CD14-positive monocyte (primary cell): ENCODE measurements at regions not wholly inside any gene's neighbourhood (a gene's known extent, or its start where the extent isn't known, plus 50 kb on each side); places are given as distances from the start of the nearest gene placed in this dataset.

Experiments
- DNase-seq, 3 donors: peaks; one replicate each; pipeline ENCODE4 v3.0.0-alpha.2; 2011 to 2022
- H2AFZ ChIP-seq: 2 replicates; pipeline ENCODE4 v1.6.0; 2012; ENCODE audit warnings: mild to moderate bottlenecking, low read depth, low read length, inconsistent platforms; ENCODE audit not compliant: insufficient read depth, poor library complexity, severe bottlenecking
- H3K27ac ChIP-seq, 2 donors: 1 replicate in 1 of 2; 2 replicates in 1 of 2; pipeline ENCODE4 v1.5.1; 2012 to 2013; ENCODE audit warnings: low read length in 2 of 2, control low read depth in 1 of 2, inconsistent platforms in 1 of 2, low read depth in 1 of 2, mild to moderate bottlenecking in 1 of 2
- H3K27me3 ChIP-seq, 2 donors: one replicate each; pipeline versions ENCODE4 v1.6.0 to v1.6.1; 2011 to 2013; ENCODE audit warnings: low read length in 2 of 2; ENCODE audit not compliant: control insufficient read depth in 2 of 2, insufficient read depth in 2 of 2
- H3K36me3 ChIP-seq, 2 donors: replicated peaks in 1 of 2; 1 replicate in 1 of 2; 2 replicates in 1 of 2; pipeline versions ENCODE4 v1.5.1 to v1.6.1; 2012 to 2013; ENCODE audit warnings: low read length in 2 of 2, control low read depth in 1 of 2, inconsistent platforms in 1 of 2, mild to moderate bottlenecking in 1 of 2; ENCODE audit not compliant: insufficient read depth in 2 of 2, control insufficient read depth in 1 of 2
- H3K4me1 ChIP-seq, 2 donors: 1 replicate in 1 of 2; 2 replicates in 1 of 2; pipeline versions ENCODE4 v1.5.1 to v1.6.1; 2012 to 2013; ENCODE audit warnings: low read length in 2 of 2, control low read depth in 1 of 2, inconsistent platforms in 1 of 2, mild to moderate bottlenecking in 1 of 2, moderate library complexity in 1 of 2; ENCODE audit not compliant: insufficient read depth in 2 of 2, control insufficient read depth in 1 of 2
- H3K4me2 ChIP-seq: replicated peaks from 2 replicates; pipeline ENCODE3; 2012; ENCODE audit warnings: low read length, moderate library complexity, mild to moderate bottlenecking; ENCODE audit not compliant: poor library complexity, severe bottlenecking; ENCODE audit errors: extremely low read depth
- H3K4me3 ChIP-seq, 3 experiments: fragments of 200-600 bp in 1 of 3; sonication (generic) in 1 of 3; replicated peaks in 1 of 3; 1 replicate in 2 of 3; 2 replicates in 1 of 3; pipeline ENCODE4 v1.5.1; 2011 to 2013; ENCODE audit warnings: low read length in 3 of 3, mild to moderate bottlenecking in 3 of 3, control low read depth in 2 of 3, low read depth in 2 of 3, inconsistent platforms in 1 of 3, moderate library complexity in 1 of 3
- H3K79me2 ChIP-seq: 2 replicates; pipeline ENCODE4 v1.6.0; 2012; ENCODE audit warnings: mild to moderate bottlenecking, control low read depth, inconsistent platforms, low read length, moderate library complexity; ENCODE audit not compliant: insufficient read depth
- H3K9ac ChIP-seq: 2 replicates; pipeline ENCODE4 v1.6.0; 2017; ENCODE audit warnings: low read length, mild to moderate bottlenecking; ENCODE audit not compliant: insufficient read depth, poor library complexity, severe bottlenecking
- H3K9me3 ChIP-seq, 2 donors: replicated peaks in 1 of 2; 1 replicate in 1 of 2; 2 replicates in 1 of 2; pipeline versions ENCODE4 v1.5.1 to v1.6.1; 2012 to 2013; ENCODE audit warnings: low read length in 2 of 2, control low read depth in 1 of 2; ENCODE audit not compliant: control insufficient read depth in 1 of 2, insufficient read depth in 1 of 2
- H4K20me1 ChIP-seq: 2 replicates; pipeline ENCODE4 v1.6.0; 2012; ENCODE audit warnings: mild to moderate bottlenecking, low read length, control low read depth, moderate library complexity; ENCODE audit not compliant: insufficient read depth
- H3K27ac Mint-ChIP-seq, 7 donors: one replicate each; pipeline ENCODE4 v1.8.0; 2020; ENCODE audit warnings: mild to moderate bottlenecking in 7 of 7, mixed read lengths in 7 of 7, moderate library complexity in 6 of 7, inconsistent platforms in 2 of 7
- H3K27me3 Mint-ChIP-seq, 3 donors: one replicate each; pipeline ENCODE4 v1.8.0; 2021 to 2022; ENCODE audit warnings: low read depth in 3 of 3, mild to moderate bottlenecking in 3 of 3, mixed read lengths in 3 of 3, moderate library complexity in 3 of 3, inconsistent platforms in 1 of 3
- H3K36me3 Mint-ChIP-seq, 2 donors: one replicate each; pipeline ENCODE4 v1.8.0; 2020; ENCODE audit warnings: mixed read lengths in 2 of 2, inconsistent platforms in 1 of 2, mild to moderate bottlenecking in 1 of 2
- H3K4me1 Mint-ChIP-seq: one replicate; pipeline ENCODE4 v1.8.0; 2020; ENCODE audit warnings: mild to moderate bottlenecking, mixed read lengths
- H3K4me3 Mint-ChIP-seq, 2 donors: one replicate each; pipeline ENCODE4 v1.8.0; 2020; ENCODE audit warnings: mild to moderate bottlenecking in 2 of 2, mixed read lengths in 2 of 2, moderate library complexity in 1 of 2
- H3K9me3 Mint-ChIP-seq, 7 donors: one replicate each; pipeline ENCODE4 v1.8.0; 2020 to 2022; ENCODE audit warnings: mixed read lengths in 7 of 7, mild to moderate bottlenecking in 6 of 7, moderate library complexity in 6 of 7, inconsistent platforms in 2 of 7
- WGBS: methylation state at CpG from one replicate; pipeline ENCODE4 v1.1.5; 2013; ENCODE audit warnings: missing lambda C conversion rate; ENCODE audit not compliant: insufficient coverage; 5-methylcytosine and 5-hydroxymethylcytosine counted together
- intact Hi-C, 2 donors: fragments of 100-400 bp; cut with micrococcal nuclease; formaldehyde crosslinking; loops; one replicate each; pipeline versions ENCODE4 v1.15.0 to v1.15.1; 2023
- TF ChIP-seq, protein P1 (sequence below): fragments of 200-600 bp; IDR thresholded peaks from one replicate; pipeline ENCODE4 v1.8.0; 2022; ENCODE audit warnings: antibody characterized with exemption, mild to moderate bottlenecking

DNA sequence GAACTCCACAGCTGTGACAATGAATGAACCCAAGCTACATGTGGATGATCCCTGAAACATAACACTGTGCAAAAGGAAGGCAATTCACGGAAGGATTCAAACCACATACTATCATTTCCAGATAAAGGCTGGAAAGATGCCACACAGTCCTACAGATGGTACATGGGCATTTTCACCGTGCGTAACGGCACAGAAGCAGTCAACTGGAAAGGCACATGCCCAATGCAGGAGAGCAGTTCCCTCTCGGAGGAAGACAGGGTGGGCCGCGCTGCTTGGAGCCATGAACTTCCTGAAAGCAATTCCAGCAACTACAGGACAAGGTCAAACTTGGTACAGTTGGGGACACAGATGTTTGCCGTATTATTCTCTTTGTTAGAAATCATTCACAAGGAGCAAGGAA, 103.7 kb downstream of the SHANK2 start:
- Mint-ChIP-seq H3K36me3 (no peaks in the 10 kb centered on the region), H3K27ac (peak overlapping the region in 1 of 7 donors; percentile 61), H3K4me1 (no peaks in the 10 kb centered on the region), H3K27me3 (peaks cover 18 to 23% (median 19%) of the 10 kb centered on the region in 3 donors), H3K4me3 (no peak overlapping the region), H3K9me3 (peaks cover 0 to 15% (median 6%) of the 10 kb centered on the region in 7 donors)
- no peak overlapping the region for H3K27ac ChIP-seq
- peaks cover 0 to 6% of the 10 kb centered on the region in 2 donors for H3K27me3 ChIP-seq
- intact Hi-C loops: no loop called here
- no peak overlapping the region for H3K4me2 ChIP-seq
- TF ChIP-seq, protein P1, sequence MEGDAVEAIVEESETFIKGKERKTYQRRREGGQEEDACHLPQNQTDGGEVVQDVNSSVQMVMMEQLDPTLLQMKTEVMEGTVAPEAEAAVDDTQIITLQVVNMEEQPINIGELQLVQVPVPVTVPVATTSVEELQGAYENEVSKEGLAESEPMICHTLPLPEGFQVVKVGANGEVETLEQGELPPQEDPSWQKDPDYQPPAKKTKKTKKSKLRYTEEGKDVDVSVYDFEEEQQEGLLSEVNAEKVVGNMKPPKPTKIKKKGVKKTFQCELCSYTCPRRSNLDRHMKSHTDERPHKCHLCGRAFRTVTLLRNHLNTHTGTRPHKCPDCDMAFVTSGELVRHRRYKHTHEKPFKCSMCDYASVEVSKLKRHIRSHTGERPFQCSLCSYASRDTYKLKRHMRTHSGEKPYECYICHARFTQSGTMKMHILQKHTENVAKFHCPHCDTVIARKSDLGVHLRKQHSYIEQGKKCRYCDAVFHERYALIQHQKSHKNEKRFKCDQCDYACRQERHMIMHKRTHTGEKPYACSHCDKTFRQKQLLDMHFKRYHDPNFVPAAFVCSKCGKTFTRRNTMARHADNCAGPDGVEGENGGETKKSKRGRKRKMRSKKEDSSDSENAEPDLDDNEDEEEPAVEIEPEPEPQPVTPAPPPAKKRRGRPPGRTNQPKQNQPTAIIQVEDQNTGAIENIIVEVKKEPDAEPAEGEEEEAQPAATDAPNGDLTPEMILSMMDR: no peak
- no peak overlapping the region for H2AFZ ChIP-seq
- no peak overlapping the region for H3K9ac ChIP-seq
- no peak overlapping the region for H3K4me3 ChIP-seq
- no peaks in the 10 kb centered on the region for H4K20me1 ChIP-seq
- no peak for DNase-seq
- no peaks in the 10 kb centered on the region for H3K36me3 ChIP-seq
- 89% methylated on average over 6 of the region's 8 CpGs for WGBS
- no peaks in the 10 kb centered on the region for H3K79me2 ChIP-seq
- H3K4me1 ChIP-seq: no peaks in the 10 kb centered on the region
- H3K9me3 ChIP-seq: no peaks in the 10 kb centered on the region

DNA sequence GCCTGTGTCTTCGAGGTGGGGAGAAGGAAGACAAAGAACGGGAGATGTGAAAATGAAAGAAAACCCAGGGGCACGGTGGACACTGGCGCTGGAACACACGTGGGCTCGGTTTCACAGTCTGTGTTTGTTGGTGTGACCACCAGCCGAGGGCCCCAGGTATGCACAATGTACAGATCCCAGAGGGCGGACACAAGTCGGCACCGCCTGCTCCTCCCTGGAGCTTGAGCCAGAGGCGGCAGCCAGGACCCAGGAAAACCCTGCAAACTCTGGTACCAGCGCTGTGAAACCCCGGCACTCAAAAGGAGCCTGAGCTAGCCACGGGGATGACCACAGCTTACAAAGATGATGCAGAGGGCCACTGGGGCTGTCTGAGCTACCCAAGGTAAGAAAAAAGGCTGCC, 105.0 kb downstream of the SHANK2 start:
- 90% methylated on average over 14 of the region's 14 CpGs for WGBS
- no peak overlapping the region for H3K27ac Mint-ChIP-seq
- H3K4me1 Mint-ChIP-seq: no peaks in the 10 kb centered on the region
- H3K4me3 Mint-ChIP-seq: no peak overlapping the region
- Histone ChIP-seq H3K27ac (no peak overlapping the region), H4K20me1 (no peaks in the 10 kb centered on the region), H3K9ac (no peak overlapping the region), H3K4me3 (no peak overlapping the region), H3K9me3 (no peaks in the 10 kb centered on the region), H3K36me3 (no peaks in the 10 kb centered on the region), H2AFZ (no peak overlapping the region), H3K4me1 (no peaks in the 10 kb centered on the region), H3K79me2 (no peaks in the 10 kb centered on the region), H3K4me2 (no peak overlapping the region), H3K27me3 (no peaks in the 10 kb centered on the region)
- TF ChIP-seq, protein P1: no peak
- peaks cover 7 to 10% (median 7%) of the 10 kb centered on the region in 3 donors for H3K27me3 Mint-ChIP-seq
- no peaks in the 10 kb centered on the region for H3K36me3 Mint-ChIP-seq
- intact Hi-C loops: no loop called here
- DNase-seq: no peak
- peaks cover 0 to 11% (median 6%) of the 10 kb centered on the region in 7 donors for H3K9me3 Mint-ChIP-seq
